SH-SY5Y (cell line): ENCODE measurements at regions not wholly inside any gene's neighbourhood (a gene's known extent, or its start where the extent isn't known, plus 50 kb on each side); places are given as distances from the start of the nearest gene placed in this dataset.

Source experiments
- GATA2 ChIP-seq: IDR thresholded peaks from 2 replicates; pipeline ENCODE4 v1.6.1; 2011; ENCODE audit warnings: mild to moderate bottlenecking, low read depth, low read length
- GATA3 ChIP-seq: IDR thresholded peaks from 2 replicates; pipeline ENCODE4 v1.6.1; 2011; ENCODE audit warnings: low read depth, mild to moderate bottlenecking, low read length, moderate library complexity

GRCh38 chr1:228913626-228914414, 178.5 kb downstream of the RHOU start:
- TF ChIP-seq GATA2 (no peak), GATA3 (no peak)

GRCh38 chr1:228914700-228915099, 179.4 kb downstream of the RHOU start:
- TF ChIP-seq GATA2 (no peak; the same call in 1 of the 2 replicates), GATA3 (no peak)

- TF ChIP-seq GATA2 (no peak), GATA3 (no peak)
These were observed 182.1 kb downstream of the RHOU start for GRCh38 chr1:228917342-228917741.

- TF ChIP-seq GATA2 (no peak), GATA3 (no peak)
These were observed 182.5 kb downstream of the RHOU start for GRCh38 chr1:228917755-228918154.

- TF ChIP-seq GATA2: no peak
- no peak for TF ChIP-seq GATA3
These were observed 183.1 kb downstream of the RHOU start for GRCh38 chr1:228918335-228918734.

- TF ChIP-seq GATA3: no peak
- no peak for TF ChIP-seq GATA2
These were observed 184.6 kb downstream of the RHOU start for GRCh38 chr1:228919914-228920313.

- no peak for TF ChIP-seq GATA2
- no peak for TF ChIP-seq GATA3
These were observed 185.6 kb downstream of the RHOU start for GRCh38 chr1:228920831-228921230.

GRCh38 chr1:228921481-228921880, 186.2 kb downstream of the RHOU start:
- TF ChIP-seq GATA3: no peak
- no peak for TF ChIP-seq GATA2

GRCh38 chr1:228922722-228923376, 187.6 kb downstream of the RHOU start:
- no peak for TF ChIP-seq GATA3
- no peak for TF ChIP-seq GATA2

- TF ChIP-seq GATA2 (no peak), GATA3 (no peak)
These were observed 188.9 kb downstream of the RHOU start for GRCh38 chr1:228923973-228924686.

GRCh38 chr1:228925691-228926090, 190.4 kb downstream of the RHOU start:
- TF ChIP-seq GATA3: no peak
- no peak for TF ChIP-seq GATA2

GRCh38 chr1:228927421-228927820, 192.1 kb downstream of the RHOU start:
- TF ChIP-seq GATA3: no peak
- no peak for TF ChIP-seq GATA2

- no peak for TF ChIP-seq GATA2
- no peak for TF ChIP-seq GATA3
These were observed 192.9 kb downstream of the RHOU start for GRCh38 chr1:228927946-228928898.
